Occipital lobe (tissue), 1 donor: ENCODE measurements at regions not wholly inside any gene's neighbourhood (a gene's known extent, or its start where the extent isn't known, plus 50 kb on each side); places are given as distances from the start of the nearest gene placed in this dataset.

Experiments used
- DNase-seq: peaks from one replicate; lab custom pipeline; 2025; lab: John Stamatoyannopoulos, UW

DNA sequence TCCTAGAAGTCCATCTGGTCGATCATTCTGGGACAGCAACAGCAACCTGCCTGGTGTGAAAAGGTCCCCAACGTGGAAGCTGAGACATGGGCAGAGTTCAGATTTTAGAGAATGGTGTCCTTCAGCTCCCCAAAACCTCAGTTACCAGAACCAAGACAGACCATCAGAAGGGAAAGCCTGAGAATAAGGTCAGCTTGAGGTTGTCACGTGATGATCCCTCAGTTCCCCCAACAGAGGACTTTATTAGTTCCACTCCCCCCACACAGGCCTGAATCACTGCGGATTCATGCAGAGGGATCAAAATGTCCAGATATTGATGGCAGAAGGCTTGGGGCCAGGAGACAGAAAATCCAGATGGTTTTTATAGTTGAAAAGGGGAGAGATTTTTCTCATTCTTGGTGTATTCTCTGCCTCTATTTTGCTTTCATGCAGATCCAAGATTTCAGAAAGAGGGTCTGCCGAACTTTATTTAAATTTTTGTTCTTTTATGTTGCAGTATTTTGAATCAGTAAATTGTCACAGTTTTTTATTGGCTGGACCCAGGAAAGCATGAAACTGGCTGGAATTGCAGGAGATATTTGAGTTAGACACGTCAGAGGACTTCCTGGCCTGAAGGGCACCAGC lies 139.0 kb upstream of the NTM start:
- DNase-seq, result no peak

DNA sequence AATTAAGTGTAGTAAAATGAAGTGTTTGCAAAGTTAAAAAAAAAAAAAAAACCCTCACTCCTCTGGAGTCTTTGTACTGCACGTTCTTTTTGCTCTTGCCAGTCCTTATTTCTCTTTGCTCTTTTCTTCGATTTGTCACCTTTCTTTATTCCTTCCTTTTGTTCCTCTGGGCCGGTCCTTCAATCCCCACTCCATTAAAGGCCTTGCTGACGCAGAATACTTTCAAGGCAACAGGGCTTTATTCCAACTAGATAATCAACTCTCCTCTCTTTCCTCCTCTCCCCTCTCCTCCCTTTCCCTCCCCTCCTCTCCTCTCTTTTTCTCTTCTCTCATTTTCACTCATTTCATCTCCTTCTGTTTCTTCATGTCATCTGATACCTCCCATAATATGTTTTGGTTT lies 138.2 kb upstream of the NTM start:
- DNase-seq, result no peak

DNA sequence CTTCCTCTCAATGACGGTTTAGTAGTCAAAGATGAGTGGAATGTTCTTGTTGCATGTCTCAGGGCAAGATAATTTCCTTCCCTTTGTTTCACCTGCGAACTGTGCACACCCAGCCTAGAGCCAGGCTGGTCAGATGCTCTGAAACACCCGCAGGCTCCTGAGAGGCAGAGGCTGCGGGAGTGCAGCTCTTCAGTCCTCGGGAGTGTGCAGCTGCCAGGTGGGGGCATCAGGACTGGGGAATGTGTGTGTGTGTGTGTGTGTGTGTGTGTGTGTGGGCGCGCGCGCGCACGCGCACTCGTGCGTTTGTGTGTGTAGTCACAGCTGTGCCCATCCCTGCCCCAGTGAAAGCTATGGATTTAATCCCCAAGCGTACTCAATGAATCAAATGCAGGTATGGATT lies 136.2 kb upstream of the NTM start:
- DNase-seq, result no peak

GRCh38 chr11:131235328-131236298 lies 134.8 kb upstream of the NTM start:
- no peak for DNase-seq

DNA sequence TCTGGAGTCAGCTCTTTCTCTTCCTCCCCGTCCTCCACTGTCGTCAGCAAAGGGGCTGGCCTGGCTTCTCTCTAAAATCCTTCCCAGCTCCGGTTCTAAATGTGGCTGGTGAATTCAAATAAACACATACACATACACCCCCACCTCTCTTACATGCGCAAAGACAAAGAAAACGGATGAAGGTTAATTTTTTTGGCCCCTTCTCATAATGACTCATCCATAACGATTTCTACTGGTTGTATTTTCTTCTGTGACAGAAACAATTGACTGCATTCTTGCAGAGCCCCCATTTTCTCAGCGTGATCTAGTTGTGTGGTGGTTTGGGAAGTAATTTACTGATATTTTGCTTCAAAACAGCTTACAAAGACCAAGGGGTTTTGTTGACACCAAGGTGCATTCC lies 130.0 kb upstream of the NTM start:
- DNase-seq, result no peak

- DNase-seq, result no peak
These were observed 127.9 kb upstream of the NTM start for GRCh38 chr11:131242476-131243000.

DNA sequence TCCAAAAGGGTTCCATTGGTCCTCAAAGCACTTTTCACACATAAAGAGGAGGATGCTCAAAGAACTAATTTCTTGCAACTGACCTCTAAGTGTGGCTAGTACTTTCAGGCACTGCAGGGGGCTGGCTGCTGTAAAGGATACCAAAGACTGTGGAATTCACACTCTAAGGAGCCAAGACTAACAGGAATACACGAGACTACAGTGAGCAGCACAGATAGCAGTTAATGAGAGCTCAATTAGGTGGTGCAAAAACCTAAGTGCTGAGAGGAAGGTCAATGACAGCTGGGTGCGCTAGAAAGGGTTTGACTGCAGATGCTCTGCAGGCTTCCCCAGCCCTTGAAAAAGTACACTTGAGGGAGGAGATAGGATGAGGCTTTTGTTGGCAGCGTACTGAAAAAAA lies 124.3 kb upstream of the NTM start:
- no peak for DNase-seq

DNA sequence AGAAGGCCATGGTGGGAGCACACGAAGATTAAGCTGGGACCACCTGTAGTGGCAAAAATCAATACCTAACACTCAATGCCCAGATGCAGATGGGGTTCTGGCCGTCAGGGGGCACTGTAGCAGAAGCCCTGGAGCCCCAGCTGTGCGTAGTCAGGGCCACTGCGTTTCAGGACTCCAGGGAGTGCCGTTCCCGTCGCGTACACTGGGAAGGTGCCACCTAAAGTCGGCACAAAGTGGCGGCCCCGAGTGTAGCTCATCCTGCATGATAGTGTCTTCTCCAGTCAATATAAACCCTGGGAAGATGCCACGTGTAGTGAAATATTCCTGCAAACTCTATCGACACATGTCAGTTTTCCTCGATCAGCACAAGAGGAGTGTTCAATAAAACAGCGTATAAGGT lies 123.8 kb upstream of the NTM start:
- DNase-seq, result peak; percentile 29

GRCh38 chr11:131248588-131248987 lies 121.8 kb upstream of the NTM start:
- no peak for DNase-seq

- DNase-seq, result no peak
These were observed 117.2 kb upstream of the NTM start for GRCh38 chr11:131253142-131253655.

DNA sequence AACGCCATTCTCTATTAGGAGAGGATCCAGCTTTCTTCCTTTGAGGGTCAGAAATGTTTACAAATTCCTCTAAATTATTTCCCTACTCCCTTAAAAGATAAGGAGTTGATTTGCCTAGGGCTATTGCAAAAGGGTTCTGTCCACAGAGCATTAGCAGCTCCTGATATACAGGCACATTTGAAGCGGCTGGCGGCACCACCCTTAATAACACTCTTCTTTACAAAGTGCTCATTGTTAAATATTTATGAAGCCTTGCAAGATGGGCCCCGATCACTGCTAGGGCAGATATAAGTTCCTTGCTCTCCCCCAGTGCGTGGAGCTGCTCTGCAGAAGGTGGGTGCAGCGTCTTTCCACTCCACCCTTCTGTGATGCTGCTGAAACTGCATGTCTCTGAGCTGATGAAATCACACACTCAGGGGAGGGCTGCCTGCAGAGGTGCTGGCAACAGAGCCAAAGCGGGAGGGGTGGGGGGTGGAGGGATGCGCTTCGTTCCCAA lies 116.7 kb upstream of the NTM start:
- DNase-seq, result peak; percentile 19

DNA sequence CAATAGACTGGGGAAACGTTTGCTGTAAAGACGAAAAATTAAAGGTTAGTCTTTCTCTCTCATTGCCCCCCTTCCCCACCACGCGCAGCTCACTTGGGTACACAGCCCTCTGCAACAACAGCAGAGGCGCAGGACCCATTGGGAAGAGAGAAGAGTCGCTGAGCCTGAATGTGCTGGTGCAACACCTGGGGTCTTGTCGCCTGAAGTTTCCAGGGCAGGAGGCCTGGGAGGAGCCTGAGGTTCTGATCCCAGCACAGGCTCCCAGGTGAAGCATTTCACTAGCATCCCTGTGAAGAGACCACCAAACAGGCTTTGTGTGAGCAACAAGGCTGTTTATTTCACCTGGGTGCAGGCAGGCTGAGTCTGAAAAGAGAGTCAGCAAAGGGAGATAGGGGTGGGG lies 116.2 kb upstream of the NTM start:
- DNase-seq, result no peak

- no peak for DNase-seq
These were observed 96.2 kb upstream of the NTM start for GRCh38 chr11:131274233-131274632.

- DNase-seq, result no peak
These were observed 94.8 kb upstream of the NTM start for GRCh38 chr11:131275580-131275979.

GRCh38 chr11:131278472-131278871 lies 91.9 kb upstream of the NTM start:
- peak; percentile 46 for DNase-seq

DNA sequence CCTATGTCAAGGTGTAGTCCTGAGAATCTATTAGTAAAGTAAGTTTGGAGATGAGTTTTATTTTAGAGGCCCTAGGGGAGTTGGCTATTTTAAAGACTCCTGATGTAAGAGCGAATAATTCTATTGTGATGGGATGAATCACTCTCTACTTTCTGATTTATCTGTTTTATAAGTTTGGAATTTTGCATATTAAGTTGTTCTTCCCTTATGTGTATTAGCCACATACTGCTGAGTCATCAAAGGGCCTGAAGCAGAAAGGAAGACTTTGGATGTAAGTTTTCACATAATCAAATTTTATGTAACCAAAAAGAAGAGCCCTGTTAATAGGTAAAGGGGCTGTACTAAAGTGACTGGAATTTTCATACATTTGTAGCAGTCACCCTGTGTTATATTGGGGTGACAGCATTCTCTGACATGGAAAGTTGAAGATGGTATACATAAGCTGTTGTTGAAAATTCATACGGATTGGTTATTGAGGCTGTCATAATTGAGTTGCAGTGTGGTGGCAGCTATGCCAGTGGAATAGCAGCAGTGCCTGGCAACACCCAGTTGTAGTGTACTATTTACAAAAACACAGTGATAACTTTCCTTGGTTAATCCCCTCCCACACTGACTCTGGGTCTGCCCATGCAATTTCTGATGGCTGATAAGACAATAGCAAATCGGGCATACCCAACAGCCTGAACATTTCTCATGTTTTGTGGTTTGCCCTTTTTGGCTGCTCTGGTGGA lies 90.6 kb upstream of the NTM start:
- DNase-seq, result no peak

- DNase-seq, result no peak
These were observed 89.1 kb upstream of the NTM start for GRCh38 chr11:131281316-131281715.

GRCh38 chr11:131284041-131284440 lies 86.4 kb upstream of the NTM start:
- no peak for DNase-seq

DNA sequence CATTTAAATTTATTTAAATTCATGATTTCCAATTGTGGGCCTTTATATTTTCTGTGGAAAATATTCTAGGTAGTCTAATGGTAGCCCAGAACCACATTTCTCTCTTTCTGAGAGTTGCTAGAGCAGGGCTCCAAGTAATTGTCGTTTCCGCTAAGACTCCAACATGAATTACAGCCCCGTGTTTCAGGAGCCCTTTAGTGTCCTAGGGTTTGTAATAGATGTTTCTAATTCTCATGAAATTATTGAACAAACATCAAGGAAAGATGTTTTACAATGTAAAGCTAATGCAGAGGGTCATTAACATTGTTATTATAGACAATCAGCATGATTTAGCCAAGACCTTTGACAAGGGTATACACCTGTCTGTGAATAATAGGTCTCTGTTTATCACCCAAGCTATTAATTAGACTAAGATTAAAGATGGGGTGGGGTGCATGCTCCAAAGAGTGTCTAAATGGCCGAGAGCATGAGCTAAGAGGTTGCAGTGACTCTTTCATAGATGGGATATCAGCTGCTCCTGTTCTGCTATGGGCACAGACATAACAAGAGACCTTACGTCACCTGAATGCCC lies 81.8 kb upstream of the NTM start:
- no peak for DNase-seq

- no peak for DNase-seq
These were observed 80.2 kb upstream of the NTM start for GRCh38 chr11:131290185-131290584.

DNA sequence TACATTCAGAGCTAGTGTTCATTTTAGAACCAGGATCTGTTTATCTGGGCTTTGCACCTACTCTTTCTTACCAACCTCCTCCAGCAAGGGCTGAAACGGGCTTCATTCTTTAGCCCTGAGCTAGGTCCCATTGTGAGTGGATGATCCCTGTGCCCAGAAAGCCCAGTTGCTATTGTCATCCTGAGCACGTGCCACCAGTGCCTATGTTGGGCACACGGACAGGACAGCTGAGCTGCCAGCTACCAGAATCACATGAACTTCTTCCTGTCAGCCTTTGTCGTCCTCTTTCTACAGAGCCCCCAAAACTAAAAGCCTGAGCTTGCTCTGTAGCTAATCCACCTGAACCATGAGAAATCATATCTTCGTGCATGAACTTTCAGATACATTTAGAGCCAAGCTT lies 74.4 kb upstream of the NTM start:
- DNase-seq, result peak; percentile 21
